ENCODE measurements at regions not wholly inside any gene's neighbourhood (a gene's known extent, or its start where the extent isn't known, plus 50 kb on each side); places are given as distances from the start of the nearest gene placed in this dataset.

DNA sequence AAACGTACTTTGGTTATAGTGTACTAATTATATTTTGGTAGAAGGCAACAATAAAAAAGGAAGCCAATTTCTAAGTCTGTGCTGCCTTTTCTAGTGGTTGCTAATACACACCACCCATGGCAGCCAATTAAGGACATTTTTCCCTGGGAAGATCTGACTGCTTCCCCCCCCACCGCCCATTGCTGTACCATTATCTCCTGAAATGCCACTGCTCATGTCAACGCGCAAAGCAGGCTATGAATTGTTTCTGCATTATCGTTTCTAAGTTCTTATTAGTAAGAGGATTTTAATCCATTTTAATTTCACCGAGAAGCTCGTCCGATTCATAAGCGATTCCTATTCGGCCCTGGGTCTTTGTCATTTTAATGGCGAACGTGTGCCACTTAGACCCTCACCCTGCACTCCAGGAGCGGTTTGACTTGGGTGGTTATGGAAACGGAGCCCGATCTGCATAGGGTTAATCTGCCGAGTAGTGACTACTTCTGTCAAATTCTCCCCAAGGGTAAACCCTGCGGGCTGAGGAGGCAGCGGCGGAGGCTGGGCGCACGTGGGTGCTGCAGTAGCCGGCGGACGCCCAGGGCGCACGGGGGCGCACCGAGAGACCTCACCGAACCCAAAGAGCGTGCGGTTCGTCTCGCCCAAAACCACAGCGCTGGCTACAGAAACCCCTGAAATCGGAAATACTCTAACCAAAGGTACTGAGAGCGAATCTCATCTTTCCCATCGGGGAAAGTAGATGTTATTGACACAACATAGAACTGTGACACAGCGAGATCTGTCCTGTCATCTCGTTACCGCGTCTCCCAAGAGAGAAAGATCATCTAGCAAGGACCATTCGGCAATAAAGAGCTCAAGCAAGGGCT, 55.8 kb upstream of the SHC3 start:
- peaks cover 4% of the 10 kb centered on the region for H3K4me1 ChIP-seq (ENCODE audit: control insufficient read depth, insufficient read depth, low read length)
- H3K27ac ChIP-seq (ENCODE audit: low read depth, low read length) = peak overlapping the region; percentile 10
- H3K27me3 ChIP-seq (ENCODE audit: control insufficient read depth, insufficient read depth, low read length) = peaks cover 3% of the 10 kb centered on the region
- peaks cover 3% of the 10 kb centered on the region for H3K9me3 ChIP-seq (ENCODE audit: control insufficient read depth, insufficient read depth, low read length)
- no peaks in the 10 kb centered on the region for H3K36me3 ChIP-seq (ENCODE audit: control insufficient read depth, insufficient read depth, low read length)
- DNase-seq (ENCODE audit: low read depth in 4 of 6, low spot score in 6 of 6) = peak in 5 of 6 donors; percentile 43 to 88 (median 53)
- under 1% methylated on average over 29 of the region's 42 CpGs for WGBS (ENCODE audit: insufficient coverage)
- peak overlapping the region; percentile 36 for H3K4me3 ChIP-seq (ENCODE audit: low read depth, low read length)

DNA sequence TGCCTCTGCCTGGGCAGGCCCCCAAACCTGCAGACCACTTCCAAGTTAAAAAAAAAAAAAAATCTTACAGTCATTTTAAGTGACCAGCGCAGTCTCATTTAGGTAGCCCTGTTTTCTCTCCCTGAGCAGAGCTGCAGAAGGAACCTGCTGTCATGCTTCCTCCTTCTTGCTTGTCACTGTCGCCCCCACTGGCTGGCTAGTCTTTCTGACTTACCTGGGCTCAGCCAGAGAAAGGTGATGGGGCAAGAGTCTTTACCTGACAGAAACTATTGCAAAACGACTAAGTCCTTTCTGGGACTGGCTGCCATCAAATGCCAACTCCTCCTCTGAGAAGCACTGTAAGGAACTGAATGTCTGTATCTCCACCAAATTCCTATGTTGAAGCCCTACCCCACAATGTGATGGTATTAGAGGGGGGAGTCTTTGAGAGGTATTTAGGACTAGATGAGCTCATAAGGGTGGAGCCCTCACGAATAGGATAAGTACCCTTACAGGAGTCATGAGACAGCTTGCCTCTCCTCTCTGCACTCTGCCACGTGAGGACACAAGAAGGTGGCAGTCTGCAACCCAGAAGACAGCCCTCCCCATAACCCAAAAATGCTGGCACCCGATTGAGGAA, 58.4 kb upstream of the SHC3 start:
- peaks cover 3% of the 10 kb centered on the region for H3K27me3 ChIP-seq (ENCODE audit: control insufficient read depth, insufficient read depth, low read length)
- H3K9me3 ChIP-seq (ENCODE audit: control insufficient read depth, insufficient read depth, low read length) = no peaks in the 10 kb centered on the region
- no peak overlapping the region for H3K4me3 ChIP-seq (ENCODE audit: low read depth, low read length)
- H3K4me1 ChIP-seq (ENCODE audit: control insufficient read depth, insufficient read depth, low read length) = peaks cover 4% of the 10 kb centered on the region
- WGBS (ENCODE audit: insufficient coverage) = 100% methylated on average over 1 of the region's 6 CpGs
- H3K36me3 ChIP-seq (ENCODE audit: control insufficient read depth, insufficient read depth, low read length) = no peaks in the 10 kb centered on the region
- DNase-seq (ENCODE audit: low read depth in 4 of 6, low spot score in 6 of 6) = peak in 1 of 6 donors; percentile 24
- H3K27ac ChIP-seq (ENCODE audit: low read depth, low read length) = no peak overlapping the region

DNA sequence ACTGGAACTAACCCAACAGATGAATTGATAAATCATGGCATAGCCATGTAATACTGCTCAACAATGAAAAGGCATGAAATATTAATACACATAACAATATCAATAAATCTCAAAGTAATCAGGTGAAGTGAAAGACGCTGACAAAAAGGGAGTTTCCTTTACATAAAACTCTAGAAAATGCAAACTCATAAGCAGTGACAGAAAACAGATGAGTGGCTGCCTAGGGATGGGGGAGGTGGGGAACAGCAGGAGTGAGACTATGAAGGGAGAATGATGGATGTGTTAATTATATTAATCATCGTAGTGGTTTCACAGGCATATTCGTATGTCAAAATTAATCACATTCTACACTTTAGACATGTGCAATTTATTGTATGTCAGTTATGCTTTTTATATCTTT, 59.8 kb upstream of the SHC3 start:
- no CpG with 5 or more reads among the region's 3 CpGs for WGBS (ENCODE audit: insufficient coverage)

DNA sequence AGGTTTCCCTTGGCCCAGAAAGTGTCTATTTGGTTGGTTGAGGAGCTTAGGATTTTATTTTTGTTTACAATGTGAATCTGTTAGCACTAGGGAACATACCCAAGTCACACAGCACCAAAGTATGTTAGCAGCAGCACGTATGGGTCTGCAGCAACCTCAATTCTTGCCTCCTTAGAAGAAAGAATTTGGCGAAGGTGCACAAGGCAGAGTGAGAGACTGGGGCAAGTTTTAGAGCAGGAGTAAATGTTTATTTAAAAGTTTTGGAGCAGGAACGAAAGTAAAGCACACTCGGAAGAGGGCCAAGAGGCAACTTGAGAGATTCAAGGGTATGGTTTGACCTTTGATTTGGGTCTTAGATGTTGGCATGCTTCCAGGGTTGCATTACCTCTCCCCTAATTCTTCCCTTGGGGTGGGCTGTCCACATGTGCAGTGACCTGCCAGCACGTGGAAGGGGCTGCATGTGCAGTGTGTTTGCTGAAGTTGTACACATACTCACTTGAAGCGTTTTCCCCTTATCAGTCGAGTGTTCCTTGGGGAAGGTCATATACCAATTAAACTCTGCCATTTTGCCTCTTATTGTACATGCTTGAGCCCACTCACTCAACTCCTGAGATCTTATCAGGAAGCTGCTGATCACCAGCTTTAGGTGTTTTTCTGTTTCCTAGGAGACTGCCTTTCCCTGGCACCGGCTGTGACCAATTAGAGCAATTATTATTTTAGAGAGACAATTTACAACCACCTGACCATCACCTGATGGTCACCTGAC, 64.9 kb upstream of the SHC3 start:
- no peaks in the 10 kb centered on the region for H3K36me3 ChIP-seq (ENCODE audit: control insufficient read depth, insufficient read depth, low read length)
- DNase-seq (ENCODE audit: low read depth in 4 of 6, low spot score in 6 of 6) = no peak
- H3K4me1 ChIP-seq (ENCODE audit: control insufficient read depth, insufficient read depth, low read length) = no peaks in the 10 kb centered on the region
- no peak overlapping the region for H3K4me3 ChIP-seq (ENCODE audit: low read depth, low read length)
- no peaks in the 10 kb centered on the region for H3K9me3 ChIP-seq (ENCODE audit: control insufficient read depth, insufficient read depth, low read length)
- WGBS (ENCODE audit: insufficient coverage) = 97% methylated on average over 4 of the region's 8 CpGs
- H3K27me3 ChIP-seq (ENCODE audit: control insufficient read depth, insufficient read depth, low read length) = no peaks in the 10 kb centered on the region
- no peak overlapping the region for H3K27ac ChIP-seq (ENCODE audit: low read depth, low read length)

More for the DNA sequence above, 59.8 kb upstream of the SHC3 start:
- peaks cover 4% of the 10 kb centered on the region for H3K4me1 ChIP-seq (ENCODE audit: control insufficient read depth, insufficient read depth, low read length)
- H3K9me3 ChIP-seq (ENCODE audit: control insufficient read depth, insufficient read depth, low read length) = no peaks in the 10 kb centered on the region
- H3K27ac ChIP-seq (ENCODE audit: low read depth, low read length) = no peak overlapping the region
- H3K36me3 ChIP-seq (ENCODE audit: control insufficient read depth, insufficient read depth, low read length) = no peaks in the 10 kb centered on the region
- H3K27me3 ChIP-seq (ENCODE audit: control insufficient read depth, insufficient read depth, low read length) = peaks cover 3% of the 10 kb centered on the region
- no peak for DNase-seq (ENCODE audit: low read depth in 4 of 6, low spot score in 6 of 6)
- H3K4me3 ChIP-seq (ENCODE audit: low read depth, low read length) = no peak overlapping the region

DNA sequence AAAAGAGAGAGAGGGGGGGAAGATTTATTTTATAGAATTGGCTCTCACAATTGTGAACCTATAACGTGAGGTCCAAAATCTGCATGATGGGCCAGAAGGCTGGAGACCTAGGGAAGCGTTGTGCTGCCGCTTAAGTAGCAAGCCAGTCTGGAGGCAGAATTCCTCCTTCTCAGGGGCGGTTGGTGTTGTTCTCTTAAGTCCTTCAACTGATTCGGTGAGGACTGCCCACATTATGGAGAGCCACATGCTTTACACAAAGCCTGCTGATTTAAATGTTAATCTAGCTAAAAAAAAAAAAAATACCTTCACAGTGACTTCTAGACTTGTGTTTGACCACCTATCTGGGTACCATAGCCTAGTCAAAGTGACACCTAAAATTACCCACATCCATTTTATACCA, 64.2 kb upstream of the CKS2 start:
- Histone ChIP-seq H3K4me3 (ENCODE audit: low read depth, low read length) (no peak overlapping the region), H3K4me1 (ENCODE audit: control insufficient read depth, insufficient read depth, low read length) (no peaks in the 10 kb centered on the region), H3K9me3 (ENCODE audit: control insufficient read depth, insufficient read depth, low read length) (no peaks in the 10 kb centered on the region), H3K36me3 (ENCODE audit: control insufficient read depth, insufficient read depth, low read length) (no peaks in the 10 kb centered on the region), H3K27me3 (ENCODE audit: control insufficient read depth, insufficient read depth, low read length) (no peaks in the 10 kb centered on the region), H3K27ac (ENCODE audit: low read depth, low read length) (no peak overlapping the region)
- 95% methylated on average over 4 of the region's 5 CpGs for WGBS (ENCODE audit: insufficient coverage)
- DNase-seq (ENCODE audit: low read depth in 4 of 6, low spot score in 6 of 6) = no peak

DNA sequence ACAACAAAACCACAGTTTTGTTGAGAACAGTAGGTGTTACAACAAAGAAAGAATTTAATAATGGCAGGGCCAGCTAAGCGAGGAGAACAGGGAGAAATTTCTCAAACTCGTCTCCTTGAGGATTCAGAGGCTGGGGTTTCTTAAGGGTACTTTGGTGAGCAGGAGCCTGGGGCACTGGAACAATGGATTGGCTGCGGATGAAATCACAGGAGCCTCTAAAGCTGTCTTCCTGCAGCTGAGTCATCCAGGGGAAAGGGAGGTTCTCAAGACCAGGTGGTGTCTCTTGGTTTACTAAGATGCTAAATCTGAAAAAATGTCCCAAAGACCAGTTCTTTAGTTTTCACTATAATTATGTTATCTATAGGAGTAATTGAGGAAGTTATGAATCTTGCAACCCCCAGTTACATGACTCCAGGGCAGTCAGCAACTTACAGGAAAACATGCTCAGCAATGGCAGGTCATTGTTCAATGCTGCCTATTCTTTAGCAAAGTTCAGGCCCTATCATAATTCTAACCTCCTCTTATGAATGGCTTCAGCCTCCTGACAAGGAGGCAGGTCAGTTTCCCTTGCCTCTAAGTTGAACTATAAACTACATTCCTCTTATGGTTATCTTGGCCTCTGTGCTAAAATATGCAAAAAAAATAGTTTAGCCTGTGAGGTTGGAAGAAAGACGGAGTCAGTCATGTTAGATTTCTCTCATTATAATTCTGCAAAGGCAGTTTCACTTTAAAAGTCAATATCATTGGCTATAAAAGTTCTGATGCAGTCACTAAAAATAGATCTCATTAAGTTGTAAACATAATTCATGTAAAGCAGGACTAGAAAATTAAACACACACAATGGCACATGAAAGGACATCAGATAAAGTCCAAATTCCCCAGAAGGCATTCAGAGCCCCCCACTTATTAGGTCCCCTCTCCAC, 63.3 kb upstream of the CKS2 start:
- no peak for DNase-seq (ENCODE audit: low read depth in 4 of 6, low spot score in 6 of 6)

DNA sequence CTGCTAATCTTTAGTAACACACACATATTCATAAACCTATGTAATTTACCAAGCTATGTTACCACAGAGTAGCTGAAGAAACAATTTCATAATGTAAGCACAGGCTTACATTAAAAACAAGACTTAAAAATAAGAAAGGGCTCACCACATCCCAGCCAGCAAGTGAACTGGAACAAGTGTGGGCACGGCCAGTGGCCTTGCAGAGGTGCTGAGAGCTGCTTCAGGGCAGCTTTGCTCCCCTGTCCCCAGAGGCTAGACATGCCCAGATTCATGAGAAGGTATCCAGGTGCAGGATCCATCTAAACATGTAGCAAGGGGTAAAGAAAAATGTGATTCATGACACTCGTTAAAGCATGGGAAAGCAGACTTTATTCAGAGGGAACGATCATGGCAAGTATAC, 62.0 kb upstream of the CKS2 start:
- Histone ChIP-seq H3K9me3 (ENCODE audit: control insufficient read depth, insufficient read depth, low read length) (peaks cover 1% of the 10 kb centered on the region), H3K27me3 (ENCODE audit: control insufficient read depth, insufficient read depth, low read length) (no peaks in the 10 kb centered on the region), H3K36me3 (ENCODE audit: control insufficient read depth, insufficient read depth, low read length) (peaks cover 3% of the 10 kb centered on the region), H3K4me1 (ENCODE audit: control insufficient read depth, insufficient read depth, low read length) (no peaks in the 10 kb centered on the region), H3K4me3 (ENCODE audit: low read depth, low read length) (no peak overlapping the region), H3K27ac (ENCODE audit: low read depth, low read length) (no peak overlapping the region)
- 100% methylated on average over 1 of the region's 3 CpGs for WGBS (ENCODE audit: insufficient coverage)
- DNase-seq (ENCODE audit: low read depth in 4 of 6, low spot score in 6 of 6) = no peak

More for the DNA sequence above, 63.3 kb upstream of the CKS2 start:
- Histone ChIP-seq H3K4me1 (ENCODE audit: control insufficient read depth, insufficient read depth, low read length) (no peaks in the 10 kb centered on the region), H3K9me3 (ENCODE audit: control insufficient read depth, insufficient read depth, low read length) (peaks cover 1% of the 10 kb centered on the region), H3K27me3 (ENCODE audit: control insufficient read depth, insufficient read depth, low read length) (no peaks in the 10 kb centered on the region), H3K36me3 (ENCODE audit: control insufficient read depth, insufficient read depth, low read length) (no peaks in the 10 kb centered on the region), H3K27ac (ENCODE audit: low read depth, low read length) (no peak overlapping the region), H3K4me3 (ENCODE audit: low read depth, low read length) (no peak overlapping the region)
- WGBS (ENCODE audit: insufficient coverage) = 48% methylated on average over 3 of the region's 4 CpGs

DNA sequence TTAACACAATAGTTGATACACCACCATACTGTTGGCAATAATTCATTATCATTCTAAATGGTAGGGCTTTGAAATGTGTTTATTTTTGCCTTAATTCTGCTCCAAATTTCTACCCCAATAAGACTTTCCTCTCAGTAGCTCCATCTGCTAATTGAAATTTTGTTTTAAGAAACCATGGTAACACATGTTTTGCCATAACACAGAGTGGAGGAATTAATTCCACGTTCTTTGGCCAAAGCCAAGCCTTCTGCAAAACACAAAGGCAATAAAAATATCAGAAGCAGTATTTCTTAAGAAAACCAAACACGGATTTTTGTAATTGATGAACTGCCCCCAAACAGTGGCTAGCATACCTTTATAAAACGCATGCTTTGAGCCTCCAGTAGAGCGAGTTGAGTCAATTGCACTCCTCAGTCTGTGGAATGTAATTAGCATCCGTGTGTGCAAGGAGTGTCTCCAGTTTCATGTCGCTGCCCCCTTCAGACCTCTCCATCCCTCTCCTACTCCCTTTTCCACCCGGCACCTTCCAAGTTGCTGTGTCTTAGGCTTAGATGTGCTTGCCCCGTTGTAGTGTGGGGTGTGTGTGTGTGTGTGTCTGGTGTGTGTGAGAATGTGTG, 58.2 kb upstream of the CKS2 start:
- Histone ChIP-seq H3K27ac (ENCODE audit: low read depth, low read length) (no peak overlapping the region), H3K9me3 (ENCODE audit: control insufficient read depth, insufficient read depth, low read length) (peaks cover 1% of the 10 kb centered on the region), H3K4me3 (ENCODE audit: low read depth, low read length) (no peak overlapping the region), H3K36me3 (ENCODE audit: control insufficient read depth, insufficient read depth, low read length) (peaks cover 8% of the 10 kb centered on the region), H3K27me3 (ENCODE audit: control insufficient read depth, insufficient read depth, low read length) (no peaks in the 10 kb centered on the region), H3K4me1 (ENCODE audit: control insufficient read depth, insufficient read depth, low read length) (no peaks in the 10 kb centered on the region)
- WGBS (ENCODE audit: insufficient coverage) = 0% methylated on average over 1 of the region's 8 CpGs
- DNase-seq (ENCODE audit: low read depth in 4 of 6, low spot score in 6 of 6) = peak in 1 of 6 donors; percentile 69
